ENCODE measurements at regions not wholly inside any gene's neighbourhood (a gene's known extent, or its start where the extent isn't known, plus 50 kb on each side); places are given as distances from the start of the nearest gene placed in this dataset.

GRCh38 chr13:111048387-111048786 lies 66.7 kb upstream of the ARHGEF7 start:
- DNase-seq (ENCODE audit: insufficient read length), result no peak
- FAIRE-seq, result no peak
- no peak for TF ChIP-seq TAF1 (IDR thresholded peaks at IDR 0.05; ENCODE audit: borderline replicate concordance, low read depth, low read length)
- TF ChIP-seq POLR2A (IDR thresholded peaks at IDR 0.05; ENCODE audit: low read depth, low read length), result no peak
- no peak for TF ChIP-seq POLR2AphosphoS5 (IDR thresholded peaks at IDR 0.05; ENCODE audit: low read depth, low read length)

GRCh38 chr13:111047326-111047725 lies 67.8 kb upstream of the ARHGEF7 start:
- DNase-seq (ENCODE audit: insufficient read length) (no peak), FAIRE-seq (no peak)
- TF ChIP-seq POLR2AphosphoS5 (IDR thresholded peaks at IDR 0.05; ENCODE audit: low read depth, low read length) (no peak), POLR2A (IDR thresholded peaks at IDR 0.05; ENCODE audit: low read depth, low read length) (no peak), TAF1 (IDR thresholded peaks at IDR 0.05; ENCODE audit: borderline replicate concordance, low read depth, low read length) (no peak)

- no peak for TF ChIP-seq TAF1 (IDR thresholded peaks at IDR 0.05; ENCODE audit: borderline replicate concordance, low read depth, low read length)
- TF ChIP-seq POLR2AphosphoS5 (IDR thresholded peaks at IDR 0.05; ENCODE audit: low read depth, low read length), result no peak
- TF ChIP-seq POLR2A (IDR thresholded peaks at IDR 0.05; ENCODE audit: low read depth, low read length), result no peak
- FAIRE-seq, result peak; percentile 80
- no peak for DNase-seq (ENCODE audit: insufficient read length)
These were observed 68.4 kb upstream of the ARHGEF7 start for GRCh38 chr13:111046590-111047141.

DNA sequence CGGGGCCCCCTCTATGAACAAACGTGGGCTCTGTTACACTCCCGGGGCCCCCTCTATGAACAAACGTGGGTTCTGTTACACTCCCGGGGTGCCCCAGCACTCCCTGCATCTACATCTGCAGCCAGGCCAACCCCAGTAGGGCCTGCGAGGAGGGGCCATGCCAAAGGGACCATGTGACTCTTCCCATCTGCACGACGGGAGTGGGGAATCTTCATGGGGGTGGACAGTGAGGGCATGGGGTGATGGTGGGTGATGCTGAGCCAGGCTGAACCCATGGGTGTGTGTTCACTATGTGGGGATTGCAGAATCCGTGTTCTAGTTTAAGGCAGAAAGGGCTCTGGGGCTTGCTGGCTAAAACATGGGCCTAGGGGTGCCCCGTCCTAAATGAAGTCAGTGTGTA lies 69.9 kb upstream of the ARHGEF7 start:
- DNase-seq (ENCODE audit: insufficient read length) (no peak), FAIRE-seq (no peak)
- TF ChIP-seq TAF1 (IDR thresholded peaks at IDR 0.05; ENCODE audit: borderline replicate concordance, low read depth, low read length) (no peak), POLR2A (IDR thresholded peaks at IDR 0.05; ENCODE audit: low read depth, low read length) (no peak), POLR2AphosphoS5 (IDR thresholded peaks at IDR 0.05; ENCODE audit: low read depth, low read length) (no peak)

GRCh38 chr13:111044087-111044830 lies 70.9 kb upstream of the ARHGEF7 start:
- peak; percentile 81 for FAIRE-seq
- DNase-seq (ENCODE audit: insufficient read length), result no peak
- TF ChIP-seq POLR2AphosphoS5 (IDR thresholded peaks at IDR 0.05; ENCODE audit: low read depth, low read length) (no peak), TAF1 (IDR thresholded peaks at IDR 0.05; ENCODE audit: borderline replicate concordance, low read depth, low read length) (no peak), POLR2A (IDR thresholded peaks at IDR 0.05; ENCODE audit: low read depth, low read length) (no peak)

GRCh38 chr13:111043575-111043982 lies 71.5 kb upstream of the ARHGEF7 start:
- TF ChIP-seq POLR2A (IDR thresholded peaks at IDR 0.05; ENCODE audit: low read depth, low read length) (no peak), POLR2AphosphoS5 (IDR thresholded peaks at IDR 0.05; ENCODE audit: low read depth, low read length) (no peak), TAF1 (IDR thresholded peaks at IDR 0.05; ENCODE audit: borderline replicate concordance, low read depth, low read length) (no peak)
- DNase-seq (ENCODE audit: insufficient read length), result no peak
- FAIRE-seq, result no peak

GRCh38 chr13:111042661-111043226 lies 72.4 kb upstream of the ARHGEF7 start:
- DNase-seq (ENCODE audit: insufficient read length) (no peak), FAIRE-seq (no peak)
- TF ChIP-seq TAF1 (IDR thresholded peaks at IDR 0.05; ENCODE audit: borderline replicate concordance, low read depth, low read length) (no peak), POLR2AphosphoS5 (IDR thresholded peaks at IDR 0.05; ENCODE audit: low read depth, low read length) (no peak), POLR2A (IDR thresholded peaks at IDR 0.05; ENCODE audit: low read depth, low read length) (no peak)

DNA sequence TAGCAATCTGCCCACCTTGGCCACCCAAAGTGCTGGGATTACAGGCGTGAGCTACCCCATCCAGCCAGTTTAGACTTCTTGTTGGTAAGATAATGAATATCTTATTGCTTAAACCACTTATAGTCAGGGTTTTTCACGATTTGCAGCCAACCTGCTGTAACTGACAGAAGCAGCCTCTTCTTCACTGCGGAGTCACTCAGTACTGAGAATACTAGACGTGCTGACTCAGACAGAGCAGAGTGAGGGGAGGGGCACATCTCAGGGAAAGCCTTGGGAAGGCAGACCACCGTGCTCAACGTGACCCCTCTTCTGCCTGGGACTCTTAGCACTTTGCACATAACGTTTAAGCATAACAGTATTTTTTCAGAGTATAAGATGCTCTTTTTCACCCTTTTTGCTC lies 74.3 kb upstream of the ARHGEF7 start:
- DNase-seq (ENCODE audit: insufficient read length) (no peak), FAIRE-seq (no peak)
- TF ChIP-seq POLR2AphosphoS5 (IDR thresholded peaks at IDR 0.05; ENCODE audit: low read depth, low read length) (no peak), POLR2A (IDR thresholded peaks at IDR 0.05; ENCODE audit: low read depth, low read length) (no peak), TAF1 (IDR thresholded peaks at IDR 0.05; ENCODE audit: borderline replicate concordance, low read depth, low read length) (no peak)

DNA sequence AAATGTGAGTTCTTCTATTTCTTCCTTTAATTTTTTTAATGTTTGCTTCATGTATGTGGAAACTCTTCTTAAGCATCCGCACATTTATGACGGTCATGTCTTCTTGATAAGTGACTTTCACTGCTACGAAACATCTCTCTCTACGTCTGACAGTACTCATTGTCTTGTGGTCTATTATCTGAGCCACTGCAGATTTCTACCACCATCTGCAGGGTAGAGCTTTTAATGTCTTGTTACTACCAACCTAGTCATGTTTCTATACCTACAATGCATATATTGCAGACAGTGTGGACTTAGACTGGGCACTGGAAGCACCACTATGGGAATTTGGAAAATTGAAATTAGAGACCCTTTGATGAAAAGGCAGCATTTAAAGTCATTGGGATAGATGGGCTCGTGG lies 75.4 kb upstream of the ARHGEF7 start:
- no peak for FAIRE-seq
- TF ChIP-seq TAF1 (IDR thresholded peaks at IDR 0.05; ENCODE audit: borderline replicate concordance, low read depth, low read length), result no peak
- no peak for TF ChIP-seq POLR2AphosphoS5 (IDR thresholded peaks at IDR 0.05; ENCODE audit: low read depth, low read length)
- TF ChIP-seq POLR2A (IDR thresholded peaks at IDR 0.05; ENCODE audit: low read depth, low read length), result no peak
- DNase-seq (ENCODE audit: insufficient read length), result no peak

DNA sequence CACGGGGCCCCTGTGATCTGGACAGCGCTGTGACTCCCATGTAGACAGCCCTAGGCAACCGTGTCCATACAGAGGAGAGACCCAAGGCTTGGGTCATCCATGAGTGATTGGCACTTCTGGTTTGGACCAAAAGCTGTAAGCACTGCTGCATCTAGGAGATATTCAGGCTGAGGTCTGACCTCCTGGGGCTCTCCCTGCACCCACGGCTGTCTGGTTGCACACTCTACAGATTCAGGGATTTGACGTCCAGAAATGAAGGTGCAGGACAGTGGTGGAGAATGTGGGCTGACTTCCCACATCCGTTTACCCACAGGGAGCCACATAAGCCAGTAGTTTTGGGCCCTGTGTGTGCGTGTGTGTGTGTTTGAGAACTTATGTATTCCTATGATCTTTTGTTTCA lies 76.2 kb upstream of the ARHGEF7 start:
- TF ChIP-seq POLR2AphosphoS5 (IDR thresholded peaks at IDR 0.05; ENCODE audit: low read depth, low read length) (no peak), TAF1 (IDR thresholded peaks at IDR 0.05; ENCODE audit: borderline replicate concordance, low read depth, low read length) (no peak), POLR2A (IDR thresholded peaks at IDR 0.05; ENCODE audit: low read depth, low read length) (no peak)
- FAIRE-seq (no peak), DNase-seq (ENCODE audit: insufficient read length) (no peak)

- FAIRE-seq (no peak), DNase-seq (ENCODE audit: insufficient read length) (no peak)
- TF ChIP-seq POLR2A (IDR thresholded peaks at IDR 0.05; ENCODE audit: low read depth, low read length) (no peak), TAF1 (IDR thresholded peaks at IDR 0.05; ENCODE audit: borderline replicate concordance, low read depth, low read length) (no peak), POLR2AphosphoS5 (IDR thresholded peaks at IDR 0.05; ENCODE audit: low read depth, low read length) (no peak)
These were observed 77.2 kb upstream of the ARHGEF7 start for GRCh38 chr13:111037927-111038326.

DNA sequence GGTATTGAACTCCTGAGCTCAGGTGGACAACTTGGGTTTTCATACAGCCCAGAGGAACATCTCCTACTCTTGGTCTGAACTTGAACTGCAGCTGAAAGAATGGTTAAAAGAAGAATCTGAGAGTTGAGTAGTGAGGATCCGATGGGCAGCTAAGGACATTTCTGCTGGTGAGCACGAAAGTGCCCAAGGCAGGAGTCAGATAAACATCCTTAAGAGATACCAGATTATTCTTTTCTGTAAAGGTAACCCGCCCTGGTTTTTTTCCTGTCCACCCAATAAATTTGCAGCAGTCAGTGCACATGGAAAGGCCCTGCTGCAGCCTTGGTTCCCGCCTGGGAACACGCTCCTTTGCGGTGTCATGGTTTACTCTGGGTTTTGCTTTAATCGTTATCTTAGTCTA lies 78.4 kb upstream of the ARHGEF7 start:
- TF ChIP-seq TAF1 (IDR thresholded peaks at IDR 0.05; ENCODE audit: borderline replicate concordance, low read depth, low read length), result no peak
- no peak for TF ChIP-seq POLR2AphosphoS5 (IDR thresholded peaks at IDR 0.05; ENCODE audit: low read depth, low read length)
- TF ChIP-seq POLR2A (IDR thresholded peaks at IDR 0.05; ENCODE audit: low read depth, low read length), result no peak
- FAIRE-seq (no peak), DNase-seq (ENCODE audit: insufficient read length) (no peak)
